ENCODE measurements at regions not wholly inside any gene's neighbourhood (a gene's known extent, or its start where the extent isn't known, plus 50 kb on each side); places are given as distances from the start of the nearest gene placed in this dataset.

DNA sequence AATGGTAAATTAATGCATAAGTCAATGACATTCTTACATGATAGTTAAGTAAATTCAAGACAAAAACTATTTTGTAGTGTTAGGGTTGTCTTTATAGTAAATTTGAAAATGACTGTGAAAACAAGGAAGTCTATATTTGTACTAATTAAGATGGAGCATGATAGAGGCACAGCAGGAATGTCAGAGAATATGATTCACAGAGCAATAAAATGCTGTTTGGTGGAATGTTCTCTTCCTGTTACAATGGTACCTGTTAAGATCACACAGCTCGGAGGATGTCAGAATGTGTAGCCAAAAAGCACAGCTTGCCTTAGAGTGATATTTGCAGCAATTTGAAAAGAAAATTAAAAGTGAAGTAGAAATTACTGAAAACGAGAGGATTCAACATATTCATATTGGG is 2339.7 kb upstream of the RAG2 start:
- Mint-ChIP-seq H3K27me3 (ENCODE audit: low read depth) (no peaks in the 10 kb centered on the region), H3K4me3 (no peak overlapping the region), H3K4me1 (peaks cover 0 to 2% of the 10 kb centered on the region in 2 experiments; a peak in 1 of 4 replicates), H3K27ac (no peak overlapping the region), H3K36me3 (ENCODE audit: insufficient read depth in 1 of 3, low read depth in 3 of 3) (peaks cover 0 to 2% (median 0%) of the 10 kb centered on the region in 3 experiments; a peak in 3 of 7 replicates), H3K9me3 (no peaks in the 10 kb centered on the region; a peak in 2 of 5 replicates)
- no peaks in the 10 kb centered on the region for H3K4me1 ChIP-seq (ENCODE audit: insufficient read depth, low read length)
- TF ChIP-seq, protein P1, sequence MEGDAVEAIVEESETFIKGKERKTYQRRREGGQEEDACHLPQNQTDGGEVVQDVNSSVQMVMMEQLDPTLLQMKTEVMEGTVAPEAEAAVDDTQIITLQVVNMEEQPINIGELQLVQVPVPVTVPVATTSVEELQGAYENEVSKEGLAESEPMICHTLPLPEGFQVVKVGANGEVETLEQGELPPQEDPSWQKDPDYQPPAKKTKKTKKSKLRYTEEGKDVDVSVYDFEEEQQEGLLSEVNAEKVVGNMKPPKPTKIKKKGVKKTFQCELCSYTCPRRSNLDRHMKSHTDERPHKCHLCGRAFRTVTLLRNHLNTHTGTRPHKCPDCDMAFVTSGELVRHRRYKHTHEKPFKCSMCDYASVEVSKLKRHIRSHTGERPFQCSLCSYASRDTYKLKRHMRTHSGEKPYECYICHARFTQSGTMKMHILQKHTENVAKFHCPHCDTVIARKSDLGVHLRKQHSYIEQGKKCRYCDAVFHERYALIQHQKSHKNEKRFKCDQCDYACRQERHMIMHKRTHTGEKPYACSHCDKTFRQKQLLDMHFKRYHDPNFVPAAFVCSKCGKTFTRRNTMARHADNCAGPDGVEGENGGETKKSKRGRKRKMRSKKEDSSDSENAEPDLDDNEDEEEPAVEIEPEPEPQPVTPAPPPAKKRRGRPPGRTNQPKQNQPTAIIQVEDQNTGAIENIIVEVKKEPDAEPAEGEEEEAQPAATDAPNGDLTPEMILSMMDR (conservative IDR thresholded peaks at IDR 0.05): no peak
- no peak overlapping the region for H2AK5ac ChIP-seq (ENCODE audit: insufficient read length, low read length)
- H3K23me2 ChIP-seq (ENCODE audit: insufficient read length, low read depth, low read length, poor library complexity, severe bottlenecking): no peaks in the 10 kb centered on the region
- H3K23ac ChIP-seq (ENCODE audit: insufficient read length, low read depth, low read length): no peak overlapping the region
- no peak overlapping the region for H2BK5ac ChIP-seq (ENCODE audit: insufficient read length, low read length)
- H3K4me2 ChIP-seq (ENCODE audit: insufficient read depth, insufficient read length, low read length): no peak overlapping the region
- no peak overlapping the region for H3T11ph ChIP-seq (ENCODE audit: low read length)
- H2BK120ac ChIP-seq (ENCODE audit: low read depth, low read length, poor library complexity, severe bottlenecking): no peak overlapping the region
- no peak overlapping the region for H2BK20ac ChIP-seq (ENCODE audit: low read depth, low read length, poor library complexity, severe bottlenecking)
- no peaks in the 10 kb centered on the region for H3K79me2 ChIP-seq (ENCODE audit: insufficient read depth, low read length)
- no peak overlapping the region for H4K8ac ChIP-seq (replicated peaks; ENCODE audit: insufficient read length, low read depth, low read length)
- H4K91ac ChIP-seq (ENCODE audit: insufficient read length, low read depth, low read length): no peak overlapping the region
- DNase-seq: no peak
- no peak overlapping the region for H3K27ac ChIP-seq (ENCODE audit: insufficient read length, low read depth, low read length)
- no peak overlapping the region for H2BK15ac ChIP-seq (ENCODE audit: low read depth, low read length)
- no peak overlapping the region for H3K9ac ChIP-seq (ENCODE audit: extremely low read depth, insufficient read length, low read length)
- no peak overlapping the region for H2AFZ ChIP-seq (ENCODE audit: low read length)
- no peaks in the 10 kb centered on the region for H3K27me3 ChIP-seq (ENCODE audit: insufficient read depth, low read length)
- WGBS (ENCODE audit: extremely low coverage, insufficient read length, low lambda C conversion rate): no CpG with 5 or more reads among the region's 2 CpGs
- H4K5ac ChIP-seq (ENCODE audit: insufficient read length, low read depth, low read length): no peak overlapping the region
- no peak overlapping the region for H2BK12ac ChIP-seq (ENCODE audit: insufficient read length, low read depth, low read length)
- H3K79me1 ChIP-seq (ENCODE audit: insufficient read depth, low read depth, low read length, poor library complexity, severe bottlenecking): no peaks in the 10 kb centered on the region
- no peaks in the 10 kb centered on the region for H3K9me3 ChIP-seq (ENCODE audit: control insufficient read depth, low read depth, low read length)
- no peaks in the 10 kb centered on the region for H4K20me1 ChIP-seq (ENCODE audit: control insufficient read depth, insufficient read depth, insufficient read length)
- H3K56ac ChIP-seq (ENCODE audit: insufficient read length, low read depth, low read length): no peak overlapping the region
- no peak overlapping the region for H3K18ac ChIP-seq (ENCODE audit: insufficient read length, low read depth, low read length)
- H3K4ac ChIP-seq (ENCODE audit: low read depth, low read length): no peak overlapping the region
- H3K14ac ChIP-seq (ENCODE audit: insufficient read depth, low read length): no peak overlapping the region
